Mesothelial cell of epicardium (in vitro differentiated cells): ENCODE measurements at regions not wholly inside any gene's neighbourhood (a gene's known extent, or its start where the extent isn't known, plus 50 kb on each side); places are given as distances from the start of the nearest gene placed in this dataset.

Experiments
- DNase-seq, 2 experiments: peaks; one replicate each; pipeline ENCODE4 v3.0.0; 2021; ENCODE audit warnings: low spot score in 2 of 2; ENCODE audit not compliant: unreplicated experiment in 2 of 2
- H3K27ac Mint-ChIP-seq: 2 replicates; pipeline ENCODE4 v1.8.0; 2021; ENCODE audit warnings: mixed read lengths
- H3K27me3 Mint-ChIP-seq: 2 replicates; pipeline ENCODE4 v1.8.0; 2021; ENCODE audit warnings: low read depth, mixed read lengths
- H3K36me3 Mint-ChIP-seq: 2 replicates; pipeline ENCODE4 v1.8.0; 2021; ENCODE audit warnings: mixed read lengths
- H3K4me1 Mint-ChIP-seq: 2 replicates; pipeline ENCODE4 v1.8.0; 2021; ENCODE audit warnings: mixed read lengths
- H3K4me3 Mint-ChIP-seq: 2 replicates; pipeline ENCODE4 v1.8.0; 2021; ENCODE audit warnings: mild to moderate bottlenecking, moderate library complexity, mixed read lengths
- H3K9me3 Mint-ChIP-seq: 2 replicates; pipeline ENCODE4 v1.8.0; 2021; ENCODE audit warnings: mixed read lengths
- CTCF ChIP-seq: fragments of 200-600 bp; sonication (generic); IDR thresholded peaks from one replicate; pipeline ENCODE4 v1.5.0; 2021; ENCODE audit warnings: antibody characterized with exemption; ENCODE audit not compliant: unreplicated experiment

- Mint-ChIP-seq H3K4me1 (peaks cover 31% of the 10 kb centered on the region), H3K4me3 (no peak overlapping the region), H3K27me3 (no peaks in the 10 kb centered on the region), H3K27ac (peak overlapping the region; percentile 18), H3K36me3 (no peaks in the 10 kb centered on the region), H3K9me3 (no peaks in the 10 kb centered on the region)
- no peak for TF ChIP-seq CTCF
- no peak for DNase-seq
These were observed 114.0 kb downstream of the ACAA2 start for GRCh38 chr18:49699303-49699702.

GRCh38 chr18:49698525-49699025, 114.8 kb downstream of the ACAA2 start:
- H3K27me3 Mint-ChIP-seq: no peaks in the 10 kb centered on the region
- TF ChIP-seq CTCF: no peak
- peaks cover 32% of the 10 kb centered on the region for H3K4me1 Mint-ChIP-seq
- H3K36me3 Mint-ChIP-seq: no peaks in the 10 kb centered on the region
- H3K27ac Mint-ChIP-seq: no peak overlapping the region
- DNase-seq: no peak
- no peak overlapping the region for H3K4me3 Mint-ChIP-seq
- H3K9me3 Mint-ChIP-seq: no peaks in the 10 kb centered on the region

GRCh38 chr18:49697757-49698524, 115.4 kb downstream of the ACAA2 start:
- no peak overlapping the region for H3K4me3 Mint-ChIP-seq
- peak overlapping the region; percentile 44 for H3K27ac Mint-ChIP-seq
- peaks cover 38% of the 10 kb centered on the region for H3K4me1 Mint-ChIP-seq
- H3K9me3 Mint-ChIP-seq: no peaks in the 10 kb centered on the region
- no peak for DNase-seq
- H3K36me3 Mint-ChIP-seq: no peaks in the 10 kb centered on the region
- TF ChIP-seq CTCF: no peak
- H3K27me3 Mint-ChIP-seq: no peaks in the 10 kb centered on the region

GRCh38 chr18:49697049-49697448, 116.3 kb downstream of the ACAA2 start:
- TF ChIP-seq CTCF: no peak
- no peak for DNase-seq
- no peak overlapping the region for H3K27ac Mint-ChIP-seq
- H3K4me3 Mint-ChIP-seq: no peak overlapping the region
- H3K27me3 Mint-ChIP-seq: no peaks in the 10 kb centered on the region
- H3K9me3 Mint-ChIP-seq: no peaks in the 10 kb centered on the region
- peaks cover 43% of the 10 kb centered on the region for H3K4me1 Mint-ChIP-seq
- H3K36me3 Mint-ChIP-seq: no peaks in the 10 kb centered on the region

GRCh38 chr18:49694402-49694801, 118.9 kb downstream of the ACAA2 start:
- H3K27me3 Mint-ChIP-seq: no peaks in the 10 kb centered on the region
- H3K4me1 Mint-ChIP-seq: peaks cover 51% of the 10 kb centered on the region
- H3K4me3 Mint-ChIP-seq: no peak overlapping the region
- peak overlapping the region; percentile 80 for H3K27ac Mint-ChIP-seq
- H3K36me3 Mint-ChIP-seq: no peaks in the 10 kb centered on the region
- DNase-seq: no peak
- H3K9me3 Mint-ChIP-seq: peaks cover 4% of the 10 kb centered on the region
- no peak for TF ChIP-seq CTCF
